K562 (cell line): ENCODE measurements at regions not wholly inside any gene's neighbourhood (a gene's known extent, or its start where the extent isn't known, plus 50 kb on each side); places are given as distances from the start of the nearest gene placed in this dataset.

ENCODE experiments used
- ATAC-seq: fragments of 200-7000 bp; cut with Tn5 transposase; 3 replicates; pipeline ENCODE4 v1.9.1; 2020; ENCODE audit warnings: moderate library complexity
- BruUV-seq: library from RNA; stranded (reverse); fragments of 400-500 nt; replicated peaks from 2 replicates; lab custom pipeline; 2021; lab: Mats Ljungman, UMichigan
- CTCF ChIA-PET: fragments of 300-600 bp; formaldehyde crosslinking; extraction: SDS; loops from one replicate; lab custom pipeline; 2021; ENCODE audit warnings: low intra/inter-chr PET ratio; lab: Yijun Ruan, JAX
- POLR2A ChIA-PET: fragments of 300-600, 350-650 bp; sonication (Branson Sonifier 250); formaldehyde crosslinking; extraction: SDS; loops from one replicate; lab custom pipeline; 2021; ENCODE audit warnings: antibody characterized with exemption, inconsistent platforms; lab: Yijun Ruan, JAX
- DNase-seq, 4 experiments: peaks; one replicate each; pipeline versions ENCODE4 v3.0.0 to v3.0.0-alpha.2; 2011 to 2018; ENCODE audit warnings: low spot score in 3 of 4, mixed read lengths in 3 of 4; ENCODE audit errors: extremely low read depth in 1 of 4
- FAIRE-seq: peaks from 2 replicates; lab custom pipeline; 2011; peaks lifted over from hg19 to GRCh38; lab: Jason Lieb, UNC
- H2AFZ ChIP-seq: 2 replicates; pipeline ENCODE4 v1.6.0; 2011; ENCODE audit warnings: low read depth, low read length, control low read depth, inconsistent platforms
- H3K27ac ChIP-seq: fragments of 200-600 bp; 3 replicates; pipeline ENCODE4 v1.8.0; 2011; ENCODE audit warnings: low read depth, mild to moderate bottlenecking, control low read depth, inconsistent platforms, low read length, moderate library complexity, mixed read lengths; ENCODE audit errors: extremely low read depth
- H3K27me3 ChIP-seq, 2 experiments: fragments of 300-600 bp in 1 of 2; 2 replicates in 1 of 2; 3 replicates in 1 of 2; pipeline versions ENCODE4 v1.6.0 to v1.8.0; 2011; ENCODE audit warnings: inconsistent platforms in 2 of 2, low read length in 2 of 2, mild to moderate bottlenecking in 1 of 2, mixed read lengths in 1 of 2, moderate library complexity in 1 of 2; ENCODE audit not compliant: control insufficient read depth in 2 of 2, insufficient read depth in 2 of 2
- H3K36me3 ChIP-seq: fragments of 300-600 bp; 3 replicates; pipeline ENCODE4 v1.8.0; 2011; ENCODE audit warnings: mild to moderate bottlenecking, low read length, inconsistent platforms; ENCODE audit not compliant: control insufficient read depth, insufficient read depth
- H3K4me1 ChIP-seq, 2 experiments: fragments of 200-600 bp in 1 of 2; replicated peaks in 1 of 2; 2 replicates in 1 of 2; 3 replicates in 1 of 2; pipeline versions ENCODE4 v1.5.1 to v1.8.0; 2011; ENCODE audit warnings: inconsistent platforms in 2 of 2, low read length in 2 of 2, mild to moderate bottlenecking in 1 of 2, mixed read lengths in 1 of 2, moderate library complexity in 1 of 2; ENCODE audit not compliant: control insufficient read depth in 2 of 2, insufficient read depth in 2 of 2
- H3K4me2 ChIP-seq: 2 replicates; pipeline ENCODE4 v1.6.1; 2011; ENCODE audit warnings: low read length, control low read depth, inconsistent platforms, mixed read lengths; ENCODE audit not compliant: insufficient read depth
- H3K4me3 ChIP-seq: fragments of 200-600 bp; sonication (generic), shearing (Covaris generic); 2 replicates; pipeline ENCODE4 v1.5.1; 2016; ENCODE audit warnings: control low read depth, inconsistent platforms
- H3K79me2 ChIP-seq: fragments of 200-600 bp; 3 replicates; pipeline ENCODE4 v1.8.0; 2011; ENCODE audit warnings: low read length, inconsistent platforms; ENCODE audit not compliant: control insufficient read depth, insufficient read depth
- H3K9ac ChIP-seq, 2 experiments: 2 replicates each; pipeline versions ENCODE4 v1.6.0 to v1.6.1; 2011; ENCODE audit warnings: low read depth in 2 of 2, low read length in 2 of 2, control low read depth in 1 of 2, inconsistent platforms in 1 of 2, mild to moderate bottlenecking in 1 of 2, mixed read lengths in 1 of 2; ENCODE audit not compliant: insufficient read depth in 1 of 2
- H3K9me1 ChIP-seq: one replicate; pipeline ENCODE4 v1.6.0; 2011; ENCODE audit warnings: inconsistent platforms, mild to moderate bottlenecking, low read length, moderate library complexity; ENCODE audit not compliant: control insufficient read depth, insufficient read depth
- H3K9me3 ChIP-seq: replicated peaks from 2 replicates; pipeline ENCODE4 v1.5.1; 2011; ENCODE audit warnings: low read depth, low read length, inconsistent platforms; ENCODE audit not compliant: control insufficient read depth, insufficient read depth
- H4K20me1 ChIP-seq: replicated peaks from 2 replicates; pipeline ENCODE4 v1.6.1; 2011; ENCODE audit warnings: low read length, inconsistent platforms, mixed read lengths; ENCODE audit not compliant: control insufficient read depth, insufficient read depth
- BRD9 ChIP-seq: fragments of 450-650 bp; IDR thresholded peaks from 2 replicates; pipeline ENCODE4 v1.6.1; 2018; ENCODE audit warnings: low read depth; ENCODE audit not compliant: partially characterized antibody
- C11orf30 ChIP-seq: fragments of 450-650 bp; IDR thresholded peaks from 2 replicates; pipeline ENCODE4 v1.6.1; 2016; ENCODE audit warnings: low read depth, mild to moderate bottlenecking
- CREB1 ChIP-seq, 2 experiments: sonication (generic) in 1 of 2; formaldehyde crosslinking in 1 of 2; IDR thresholded peaks; 2 replicates each; pipeline versions ENCODE4 v1.6.1 to v1.8.0; 2012 to 2022; ENCODE audit warnings: inconsistent platforms in 1 of 2, mild to moderate bottlenecking in 1 of 2, missing genetic modification reagents in 1 of 2, moderate library complexity in 1 of 2
- E2F3 ChIP-seq: fragments of 250-450 bp; sonication (Bioruptor Pico); IDR thresholded peaks from 2 replicates; pipeline ENCODE4 v1.4.0; 2020; ENCODE audit warnings: mild to moderate bottlenecking
- IRF9 ChIP-seq: fragments of 450-650 bp; IDR thresholded peaks from 2 replicates; pipeline ENCODE4 v1.6.1; 2016; ENCODE audit warnings: missing biosample characterization, missing genetic modification characterization
- MXD1 ChIP-seq: fragments of 250-450 bp; sonication (Bioruptor Pico); IDR thresholded peaks from 2 replicates; pipeline ENCODE4 v1.8.0; 2021; ENCODE audit warnings: borderline replicate concordance, mild to moderate bottlenecking, moderate library complexity; ENCODE audit not compliant: poor library complexity, severe bottlenecking
- NFE2 ChIP-seq: IDR thresholded peaks from 2 replicates; pipeline ENCODE4 v1.6.1; 2014; ENCODE audit warnings: antibody characterized with exemption, low read depth
- POLR2G ChIP-seq: fragments of 200-400 bp; formaldehyde crosslinking; IDR thresholded peaks from 2 replicates; pipeline ENCODE4 v1.6.1; 2017; ENCODE audit warnings: low read depth, mild to moderate bottlenecking, antibody characterized with exemption, low read length, moderate library complexity
- RBM25 ChIP-seq: fragments of 200-400 bp; formaldehyde crosslinking; IDR thresholded peaks from 2 replicates; pipeline ENCODE4 v1.6.1; 2018; ENCODE audit warnings: low read length, low read depth, moderate library complexity; ENCODE audit not compliant: severe bottlenecking
- RBM34 ChIP-seq: fragments of 200-400 bp; formaldehyde crosslinking; IDR thresholded peaks from 2 replicates; pipeline ENCODE4 v1.6.1; 2018; ENCODE audit warnings: low read length, borderline replicate concordance; ENCODE audit not compliant: insufficient read depth
- RFX7 ChIP-seq: fragments of 250-450 bp; sonication (Bioruptor Pico); IDR thresholded peaks from 2 replicates; pipeline ENCODE4 v1.5.1; 2021; ENCODE audit warnings: mild to moderate bottlenecking
- TCF7L2 ChIP-seq: fragments of 150-350 bp; IDR thresholded peaks from 2 replicates; pipeline ENCODE4 v1.6.1; 2016; ENCODE audit warnings: low read depth, mild to moderate bottlenecking, low read length, moderate library complexity
- TEAD4 ChIP-seq, 2 experiments: sonication (generic) in 1 of 2; formaldehyde crosslinking in 1 of 2; IDR thresholded peaks; 2 replicates each; pipeline versions ENCODE4 v1.6.1 to v1.8.0; 2012 to 2022; ENCODE audit warnings: borderline replicate concordance in 1 of 2, inconsistent platforms in 1 of 2, low read length in 1 of 2, mild to moderate bottlenecking in 1 of 2, missing genetic modification reagents in 1 of 2
- ZNF280B ChIP-seq: fragments of 250-450 bp; sonication (Bioruptor Pico); IDR thresholded peaks from 2 replicates; pipeline ENCODE4 v1.5.1; 2021; ENCODE audit warnings: mild to moderate bottlenecking
- ZNF316 ChIP-seq: fragments of 450-650 bp; IDR thresholded peaks from 2 replicates; pipeline ENCODE4 v1.6.1; 2016
- WGBS: fragments of 100-300 bp; shearing (Covaris generic); methylation state at CpG from one replicate; pipeline ENCODE4 v1.1.6; 2016; ENCODE audit warnings: low coverage, mixed read lengths; ENCODE audit not compliant: insufficient coverage; ENCODE audit errors: missing lambda C conversion rate; 5-methylcytosine and 5-hydroxymethylcytosine counted together
- in situ Hi-C: fragments of 300-500 bp; cut with MboI; formaldehyde crosslinking; loops from 4 replicates; pipeline ENCODE4 v1.15.0; 2018; ENCODE audit warnings: inconsistent platforms, mixed read lengths
- intact Hi-C: fragments of 100-400 bp; cut with micrococcal nuclease; formaldehyde crosslinking; loops from 2 replicates; pipeline ENCODE4 v1.14.2; 2022

DNA sequence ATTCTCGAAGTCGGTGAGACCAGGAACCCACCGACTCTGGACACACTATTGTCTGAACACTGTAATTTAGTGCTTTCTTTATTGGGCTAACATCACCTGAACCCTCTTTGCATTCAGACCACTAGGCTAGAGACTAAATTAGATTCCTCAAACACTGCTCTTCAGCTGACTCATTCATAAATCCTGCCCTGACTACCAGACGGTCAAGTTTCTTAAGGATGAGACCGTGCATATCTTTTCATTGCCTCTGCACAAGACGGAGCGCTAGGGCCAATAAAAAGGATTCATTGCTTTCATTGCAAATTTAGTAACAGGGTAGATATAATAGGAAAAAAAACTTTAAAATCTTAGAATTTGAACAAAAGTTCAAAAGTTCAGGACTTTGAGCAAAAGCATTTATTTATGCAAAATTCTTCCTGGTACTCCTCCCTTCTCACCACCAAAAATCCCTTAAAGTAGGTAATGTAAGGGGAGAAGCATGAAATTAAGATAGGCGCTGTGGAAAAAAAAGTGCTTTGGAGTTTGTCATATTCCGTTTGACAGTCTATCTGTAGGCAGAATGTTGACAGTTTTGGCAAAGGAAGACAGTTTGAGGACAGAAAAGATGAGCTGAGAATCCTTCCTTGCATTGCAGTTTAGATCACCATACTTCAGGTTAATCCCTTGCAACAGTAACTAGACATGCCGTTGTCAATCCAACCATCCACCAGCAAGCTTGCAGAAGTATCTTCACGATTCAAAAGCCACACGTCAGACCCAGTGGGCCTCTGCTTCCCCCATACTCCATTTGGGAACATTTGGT is 328.6 kb upstream of the JARID2 start:
- ChIA-PET CTCF (no interaction called here), POLR2A (interaction anchor here (0.7 kb wide), 1 partner anchor 12 kb away, joined by 3 read pairs; no protein-coding TSS in a partner anchor)
- Histone ChIP-seq H3K4me3 (no peak overlapping the region), H3K27me3 (no peaks in the 10 kb centered on the region), H3K9ac (no peak overlapping the region), H2AFZ (no peak overlapping the region), H3K36me3 (no peaks in the 10 kb centered on the region), H3K4me1 (peaks cover 11 to 14% of the 10 kb centered on the region in 2 experiments; a peak in 4 of 5 replicates), H3K4me2 (no peak overlapping the region), H3K27ac (no peak overlapping the region), H3K9me3 (no peaks in the 10 kb centered on the region), H3K79me2 (no peaks in the 10 kb centered on the region), H3K9me1 (no peaks in the 10 kb centered on the region), H4K20me1 (no peaks in the 10 kb centered on the region)
- 47% methylated on average over 12 of the region's 12 CpGs for WGBS
- BruUV-seq: no TSS peak
- peak; percentile 33; the same call in 1 of the 3 replicates for ATAC-seq
- FAIRE-seq: peak; percentile 52
- DNase-seq: no peak
- TF ChIP-seq CREB1 (IDR thresholded peaks at IDR 0.05): no peak
- no peak for TF ChIP-seq CREB1 (CRISPR knock-in tag; IDR thresholded peaks at IDR 0.05)
- TF ChIP-seq RBM34: no peak
- TF ChIP-seq BRD9: no peak
- 0 out of 2 replicates have a peak, but pooled peaks have one; percentile 2 for TF ChIP-seq ZNF316
- no peak for TF ChIP-seq IRF9 (tag)
- 0 out of 2 replicates have a peak, but pooled peaks have one; percentile 14 for TF ChIP-seq NFE2
- TF ChIP-seq RFX7 (CRISPR knock-in tag): no peak
- no peak for TF ChIP-seq ZNF280B
- no peak for TF ChIP-seq RBM25
- TF ChIP-seq POLR2G: no peak
- TF ChIP-seq E2F3 (CRISPR knock-in tag): no peak
- no peak for TF ChIP-seq TEAD4 (IDR thresholded peaks at IDR 0.05; ENCODE audit: low read length)
- no peak for TF ChIP-seq TEAD4 (CRISPR knock-in tag; IDR thresholded peaks at IDR 0.05; ENCODE audit: borderline replicate concordance)
- peak; percentile 29; the same call in 1 of the 2 replicates for TF ChIP-seq C11orf30
- TF ChIP-seq TCF7L2: no peak
- no peak for TF ChIP-seq MXD1 (CRISPR knock-in tag)
- in situ Hi-C loops (no loop called here), intact Hi-C loops (no loop called here)
